Trophoblast cell (in vitro differentiated cells and primary cell): ENCODE measurements at regions not wholly inside any gene's neighbourhood (a gene's known extent, or its start where the extent isn't known, plus 50 kb on each side); places are given as distances from the start of the nearest gene placed in this dataset.

Source experiments
- DNase-seq, 2 donors: peaks; one replicate each; pipeline ENCODE4 v3.0.0-alpha.2; 2016
- H2AFZ ChIP-seq: 2 replicates; pipeline ENCODE4 v1.6.1; 2013; ENCODE audit warnings: low read length, moderate library complexity, mild to moderate bottlenecking; ENCODE audit not compliant: insufficient read depth, poor library complexity
- H2AK5ac ChIP-seq: 2 replicates; pipeline ENCODE4 v1.6.1; 2013; ENCODE audit warnings: mild to moderate bottlenecking, low read length
- H2BK120ac ChIP-seq: 2 replicates; pipeline ENCODE4 v1.6.1; 2013; ENCODE audit warnings: low read length, mild to moderate bottlenecking, moderate library complexity; ENCODE audit not compliant: insufficient read depth, poor library complexity
- H2BK12ac ChIP-seq: 2 replicates; pipeline ENCODE4 v1.6.1; 2013; ENCODE audit warnings: mild to moderate bottlenecking, low read length, moderate library complexity
- H2BK5ac ChIP-seq: 2 replicates; pipeline ENCODE4 v1.6.1; 2013; ENCODE audit warnings: low read length, low read depth, moderate library complexity, mild to moderate bottlenecking; ENCODE audit not compliant: poor library complexity
- H3K14ac ChIP-seq: 2 replicates; pipeline ENCODE4 v1.6.1; 2013; ENCODE audit warnings: mild to moderate bottlenecking, low read length
- H3K18ac ChIP-seq: 2 replicates; pipeline ENCODE4 v1.6.1; 2013; ENCODE audit warnings: mild to moderate bottlenecking, low read length
- H3K23ac ChIP-seq: 2 replicates; pipeline ENCODE4 v1.6.1; 2013; ENCODE audit warnings: low read length
- H3K27ac ChIP-seq: 2 replicates; pipeline ENCODE4 v1.5.1; 2013; ENCODE audit warnings: low read depth, mild to moderate bottlenecking, inconsistent platforms, low read length, moderate library complexity
- H3K27me3 ChIP-seq: 2 replicates; pipeline ENCODE4 v1.6.1; 2013; ENCODE audit warnings: inconsistent platforms, mild to moderate bottlenecking, low read length, moderate library complexity; ENCODE audit not compliant: insufficient read depth
- H3K36me3 ChIP-seq, 2 experiments: 1 replicate in 1 of 2; 2 replicates in 1 of 2; pipeline ENCODE4 v1.6.1; 2013; ENCODE audit warnings: low read length in 2 of 2, mild to moderate bottlenecking in 2 of 2, moderate library complexity in 1 of 2; ENCODE audit not compliant: insufficient read depth in 2 of 2, control insufficient read depth in 1 of 2
- H3K4ac ChIP-seq: 2 replicates; pipeline ENCODE4 v1.6.1; 2013; ENCODE audit warnings: low read depth, mild to moderate bottlenecking, low read length, moderate library complexity
- H3K4me1 ChIP-seq, 2 experiments: 1 replicate in 1 of 2; 2 replicates in 1 of 2; pipeline ENCODE4 v1.6.1; 2013; ENCODE audit warnings: low read length in 2 of 2, mild to moderate bottlenecking in 2 of 2, moderate library complexity in 1 of 2; ENCODE audit not compliant: insufficient read depth in 2 of 2, control insufficient read depth in 1 of 2
- H3K4me2 ChIP-seq: 2 replicates; pipeline ENCODE4 v1.6.1; 2013; ENCODE audit warnings: inconsistent platforms, mild to moderate bottlenecking, low read length, moderate library complexity
- H3K4me3 ChIP-seq: 2 replicates; pipeline ENCODE4 v1.5.1; 2013; ENCODE audit warnings: mild to moderate bottlenecking, low read depth, low read length, inconsistent platforms
- H3K79me1 ChIP-seq: one replicate; pipeline ENCODE4 v1.6.1; 2013; ENCODE audit warnings: low read length
- H3K79me2 ChIP-seq: 2 replicates; pipeline ENCODE4 v1.6.1; 2013; ENCODE audit warnings: low read length, mild to moderate bottlenecking; ENCODE audit not compliant: control insufficient read depth, insufficient read depth, poor library complexity
- H3K9ac ChIP-seq: 2 replicates; pipeline ENCODE4 v1.6.1; 2013; ENCODE audit warnings: mild to moderate bottlenecking, low read length
- H3K9me3 ChIP-seq: 2 replicates; pipeline ENCODE4 v1.6.1; 2013; ENCODE audit warnings: low read depth, mild to moderate bottlenecking, control low read depth, inconsistent platforms, low read length; ENCODE audit not compliant: insufficient read depth
- H4K12ac ChIP-seq: 2 replicates; pipeline ENCODE4 v1.6.1; 2013; ENCODE audit warnings: low read depth, mild to moderate bottlenecking, low read length, moderate library complexity
- H4K8ac ChIP-seq: 2 replicates; pipeline ENCODE4 v1.6.1; 2013; ENCODE audit warnings: low read depth, mild to moderate bottlenecking, low read length, moderate library complexity
- H4K91ac ChIP-seq: one replicate; pipeline ENCODE4 v1.6.1; 2013; ENCODE audit warnings: low read depth, mild to moderate bottlenecking, low read length, moderate library complexity
- WGBS: extraction: QIAGEN DNeasy Blood & Tissue Kit; methylation state at CpG from one replicate; pipeline ENCODE4 v1.1.7; 2013; ENCODE audit warnings: missing lambda C conversion rate; ENCODE audit not compliant: insufficient read length, insufficient coverage; ENCODE audit errors: extremely low coverage; 5-methylcytosine and 5-hydroxymethylcytosine counted together

- no peak for DNase-seq
- no CpG with 5 or more reads among the region's 39 CpGs for WGBS
- H3K4me2 ChIP-seq: peak overlapping the region; percentile 44
- no peak overlapping the region for H4K91ac ChIP-seq
- no peak overlapping the region for H3K23ac ChIP-seq
- peak overlapping the region; percentile 30 for H2AFZ ChIP-seq
- peaks cover 2% of the 10 kb centered on the region for H3K9me3 ChIP-seq
- no peak overlapping the region for H3K27ac ChIP-seq
- no peak overlapping the region for H3K18ac ChIP-seq
- no peak overlapping the region for H2BK5ac ChIP-seq
- no peaks in the 10 kb centered on the region for H3K36me3 ChIP-seq
- no peak overlapping the region for H3K9ac ChIP-seq
- peaks cover 18 to 28% of the 10 kb centered on the region in 2 experiments for H3K4me1 ChIP-seq
- H2AK5ac ChIP-seq: no peak overlapping the region
- H3K14ac ChIP-seq: no peak overlapping the region
- H3K79me1 ChIP-seq: peaks cover 16% of the 10 kb centered on the region
- no peak overlapping the region for H3K4ac ChIP-seq
- peaks cover 61% of the 10 kb centered on the region for H3K27me3 ChIP-seq
- H2BK120ac ChIP-seq: no peak overlapping the region
- H2BK12ac ChIP-seq: no peak overlapping the region
- no peak overlapping the region for H4K8ac ChIP-seq
- H4K12ac ChIP-seq: no peak overlapping the region
- H3K4me3 ChIP-seq: no peak overlapping the region
- peaks cover 11% of the 10 kb centered on the region for H3K79me2 ChIP-seq
Measured at GRCh38 chr13:50127726-50128291, 112.6 kb downstream of the KCNRG start.

- no peak overlapping the region for H2AFZ ChIP-seq
- H4K91ac ChIP-seq: no peak overlapping the region
- no peak overlapping the region for H3K9ac ChIP-seq
- H3K27ac ChIP-seq: no peak overlapping the region
- H3K4me1 ChIP-seq: peaks cover 21 to 31% of the 10 kb centered on the region in 2 experiments
- no peaks in the 10 kb centered on the region for H3K36me3 ChIP-seq
- no peak overlapping the region for H2AK5ac ChIP-seq
- H3K23ac ChIP-seq: no peak overlapping the region
- H3K14ac ChIP-seq: no peak overlapping the region
- H3K4me2 ChIP-seq: no peak overlapping the region
- no peak overlapping the region for H2BK12ac ChIP-seq
- H3K79me2 ChIP-seq: peaks cover 11% of the 10 kb centered on the region
- no peak overlapping the region for H4K12ac ChIP-seq
- no CpG with 5 or more reads among the region's 18 CpGs for WGBS
- no peak overlapping the region for H2BK120ac ChIP-seq
- DNase-seq: no peak
- peaks cover 67% of the 10 kb centered on the region for H3K27me3 ChIP-seq
- H3K9me3 ChIP-seq: peaks cover 2% of the 10 kb centered on the region
- H2BK5ac ChIP-seq: no peak overlapping the region
- H3K4ac ChIP-seq: no peak overlapping the region
- H4K8ac ChIP-seq: no peak overlapping the region
- no peak overlapping the region for H3K18ac ChIP-seq
- peaks cover 16% of the 10 kb centered on the region for H3K79me1 ChIP-seq
- no peak overlapping the region for H3K4me3 ChIP-seq
Measured at GRCh38 chr13:50128428-50128931, 113.2 kb downstream of the KCNRG start.

- Histone ChIP-seq H3K4ac (no peak overlapping the region), H3K79me1 (peaks cover 10% of the 10 kb centered on the region), H2BK5ac (no peak overlapping the region), H2BK12ac (no peak overlapping the region), H4K91ac (no peak overlapping the region), H3K9ac (no peak overlapping the region), H2BK120ac (no peak overlapping the region), H3K4me3 (no peak overlapping the region), H3K23ac (no peak overlapping the region), H3K18ac (no peak overlapping the region), H3K27ac (no peak overlapping the region), H3K4me2 (no peak overlapping the region), H3K27me3 (peaks cover 74% of the 10 kb centered on the region), H3K79me2 (peaks cover 7% of the 10 kb centered on the region), H3K36me3 (no peaks in the 10 kb centered on the region), H2AFZ (no peak overlapping the region), H3K14ac (no peak overlapping the region), H4K8ac (no peak overlapping the region), H3K9me3 (peaks cover 4% of the 10 kb centered on the region), H4K12ac (no peak overlapping the region), H2AK5ac (no peak overlapping the region), H3K4me1 (peaks cover 21 to 34% of the 10 kb centered on the region in 2 experiments)
- DNase-seq: no peak
- no CpG with 5 or more reads among the region's 30 CpGs for WGBS
Measured at GRCh38 chr13:50129081-50129705, 113.9 kb downstream of the KCNRG start.

DNA sequence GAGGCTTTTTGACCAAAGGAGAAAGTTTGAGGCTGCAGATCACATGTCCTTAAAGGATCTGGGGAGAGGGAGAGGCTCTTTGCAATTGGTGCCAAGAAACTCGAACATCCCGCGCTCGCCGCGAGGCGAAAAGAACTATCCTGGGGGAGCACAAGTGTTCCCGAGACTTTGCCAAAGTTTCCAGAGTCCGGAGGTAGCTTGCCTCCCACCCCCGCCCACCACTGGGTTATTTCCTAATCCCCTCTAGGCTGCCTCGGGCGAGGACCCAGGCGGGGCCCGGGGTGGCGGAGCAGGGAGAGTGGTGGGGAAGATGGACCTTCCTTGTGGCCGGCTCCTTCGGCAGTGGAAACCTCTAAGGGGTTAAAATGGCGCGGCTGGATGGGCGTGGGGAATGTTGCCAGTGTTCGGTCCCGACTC is 114.5 kb downstream of the KCNRG start:
- Histone ChIP-seq H2AK5ac (no peak overlapping the region), H4K12ac (no peak overlapping the region), H2BK120ac (no peak overlapping the region), H4K91ac (no peak overlapping the region), H3K79me1 (peaks cover 7% of the 10 kb centered on the region), H3K14ac (no peak overlapping the region), H2BK5ac (no peak overlapping the region), H3K36me3 (no peaks in the 10 kb centered on the region), H3K27ac (no peak overlapping the region), H3K18ac (no peak overlapping the region), H3K4ac (no peak overlapping the region), H3K4me3 (no peak overlapping the region), H3K4me2 (peak overlapping the region; percentile 59), H4K8ac (no peak overlapping the region), H3K23ac (no peak overlapping the region), H3K9ac (no peak overlapping the region), H3K4me1 (peaks cover 21 to 32% of the 10 kb centered on the region in 2 experiments), H2BK12ac (no peak overlapping the region), H3K27me3 (peaks cover 78% of the 10 kb centered on the region), H3K79me2 (peaks cover 4% of the 10 kb centered on the region), H3K9me3 (peaks cover 4% of the 10 kb centered on the region), H2AFZ (no peak overlapping the region)
- DNase-seq: no peak
- no CpG with 5 or more reads among the region's 22 CpGs for WGBS
